A204.1 (cell line): ENCODE measurements at regions not wholly inside any gene's neighbourhood (a gene's known extent, or its start where the extent isn't known, plus 50 kb on each side); places are given as distances from the start of the nearest gene placed in this dataset.

Experiments
- FAIRE-seq: peaks from 2 replicates; lab custom pipeline; 2012; peaks lifted over from hg19 to GRCh38; lab: Jason Lieb, UNC

DNA sequence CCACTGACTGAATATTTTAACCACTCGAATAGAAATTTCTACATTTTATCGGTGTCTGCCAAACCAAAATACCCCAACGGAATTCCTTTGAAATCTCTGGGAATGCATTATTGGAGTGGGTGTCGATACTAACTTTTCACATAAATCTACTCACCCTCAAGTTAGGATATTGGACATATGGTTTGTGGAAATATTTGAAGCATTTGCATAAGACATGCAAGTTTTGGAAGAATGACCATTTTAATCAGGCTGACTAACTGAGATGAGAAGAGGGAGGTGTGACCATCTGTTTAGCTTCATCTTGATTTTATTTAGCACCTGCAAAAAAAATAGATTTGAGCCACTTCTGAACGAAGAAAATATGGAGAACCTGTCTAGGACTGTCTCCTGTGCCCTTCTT is 61.2 kb downstream of the KLF6 start:
- FAIRE-seq: no peak

DNA sequence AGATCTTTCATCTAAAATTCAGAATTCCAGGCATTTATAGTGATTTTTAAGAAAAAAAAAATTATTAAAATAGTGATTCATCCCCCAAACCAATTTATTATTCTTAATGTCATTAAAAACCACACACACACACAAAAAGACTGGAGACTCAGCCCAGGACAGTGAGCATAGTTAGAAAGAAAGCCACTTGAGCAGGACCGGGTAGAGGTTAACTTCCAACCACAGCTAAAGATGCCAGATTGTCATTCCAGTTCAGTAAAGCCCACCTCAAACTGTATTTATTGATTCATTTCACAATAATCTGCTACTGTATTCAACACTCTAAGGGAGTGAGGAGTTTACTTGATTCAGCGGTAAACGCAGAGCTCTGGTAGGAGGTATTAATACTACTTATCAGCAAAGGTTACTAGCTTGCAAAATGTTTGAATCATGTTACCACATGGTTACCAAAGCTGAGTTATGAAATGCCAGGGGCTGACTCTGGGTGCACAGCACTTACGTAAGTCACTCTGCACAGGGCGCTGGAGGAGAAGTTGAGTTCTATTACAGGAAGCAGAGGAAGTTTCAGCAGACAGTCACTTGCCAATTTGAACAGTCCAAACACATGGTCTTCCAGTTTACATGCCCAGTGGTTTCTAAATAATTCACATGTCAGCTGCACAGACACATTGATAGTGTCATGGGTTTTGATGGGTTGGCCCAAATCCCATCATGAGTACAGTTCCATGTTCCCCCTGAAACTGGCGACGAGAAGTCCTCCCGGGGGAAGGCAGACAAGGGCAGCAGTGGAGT is 64.6 kb downstream of the KLF6 start:
- FAIRE-seq: no peak

DNA sequence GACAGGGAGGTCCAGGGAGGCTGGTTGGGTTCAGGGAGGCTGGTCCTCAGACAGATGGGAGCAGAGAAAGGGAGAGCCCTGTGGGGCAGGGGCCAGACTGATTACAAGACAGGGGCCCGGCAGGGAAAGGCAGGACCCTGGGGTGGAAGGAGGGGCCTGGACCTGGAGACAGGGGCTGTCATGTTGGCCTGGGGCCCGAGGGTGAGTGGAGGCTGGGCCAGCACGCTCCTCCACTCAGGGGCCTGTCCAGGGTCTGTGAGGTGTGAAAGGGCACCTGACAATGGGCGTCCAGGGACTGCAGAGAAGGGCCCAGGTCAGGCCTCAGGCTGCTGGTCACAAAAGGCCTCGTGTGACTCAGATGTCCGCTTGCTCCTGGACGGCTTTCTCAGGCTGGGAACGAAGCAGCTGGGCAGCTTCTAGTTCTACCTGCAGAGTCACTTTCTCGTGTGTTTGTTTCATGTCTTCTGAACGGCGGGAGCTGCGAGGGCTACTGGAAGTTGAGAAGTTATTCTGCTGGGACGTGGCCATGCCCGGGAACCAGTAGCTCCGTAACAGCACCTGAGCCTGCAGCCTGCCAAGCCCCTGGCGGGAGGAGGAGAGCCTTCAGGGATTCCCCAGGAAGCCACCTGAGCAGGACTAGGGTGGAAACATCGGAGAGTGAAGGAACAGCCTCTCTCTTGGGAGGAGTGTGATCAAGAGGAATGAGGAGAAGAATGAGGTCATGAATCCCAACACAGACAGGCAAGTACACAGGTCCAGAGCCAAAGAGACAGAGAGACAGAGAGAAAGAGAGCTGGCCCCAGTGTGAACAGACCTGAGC is 65.8 kb downstream of the KLF6 start:
- FAIRE-seq: no peak

DNA sequence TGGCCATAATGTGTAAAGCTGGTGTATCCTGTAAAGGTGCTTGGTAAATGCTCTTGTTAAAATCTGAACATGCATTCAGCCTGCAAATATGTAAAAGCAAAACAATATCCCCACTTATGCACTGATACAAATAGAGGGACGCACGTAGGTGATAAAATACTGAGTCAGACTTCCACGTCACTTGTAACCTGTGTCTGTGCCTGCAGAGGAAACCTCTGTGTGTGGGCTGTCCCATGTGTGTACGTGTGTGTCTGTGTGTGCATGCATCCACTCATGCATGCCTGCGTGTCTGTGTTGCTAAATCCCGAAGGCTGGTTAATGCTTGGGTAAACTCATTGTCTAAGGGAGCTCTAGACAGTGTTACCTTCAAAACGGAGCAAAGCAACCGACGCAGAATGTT is 68.9 kb downstream of the KLF6 start:
- FAIRE-seq: no peak

DNA sequence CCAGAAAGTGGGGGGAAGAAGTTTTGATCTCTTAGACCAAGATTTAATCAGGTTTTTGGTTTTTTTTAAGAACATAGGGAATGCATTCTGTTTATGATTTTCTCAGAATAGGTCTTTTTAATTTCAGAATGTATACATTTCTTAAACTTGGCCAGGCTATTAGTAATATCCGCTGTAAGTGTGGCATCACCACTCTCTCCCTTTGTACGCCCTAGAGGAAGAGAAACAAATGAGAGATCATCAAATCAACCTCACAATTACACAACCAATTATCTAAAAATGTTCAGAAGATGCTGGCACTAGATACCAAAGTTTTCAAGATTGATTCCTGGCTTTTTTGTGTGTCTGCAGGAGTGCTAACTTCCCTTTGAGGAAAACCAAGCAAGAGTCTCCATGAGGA is 70.0 kb downstream of the KLF6 start:
- FAIRE-seq: no peak

DNA sequence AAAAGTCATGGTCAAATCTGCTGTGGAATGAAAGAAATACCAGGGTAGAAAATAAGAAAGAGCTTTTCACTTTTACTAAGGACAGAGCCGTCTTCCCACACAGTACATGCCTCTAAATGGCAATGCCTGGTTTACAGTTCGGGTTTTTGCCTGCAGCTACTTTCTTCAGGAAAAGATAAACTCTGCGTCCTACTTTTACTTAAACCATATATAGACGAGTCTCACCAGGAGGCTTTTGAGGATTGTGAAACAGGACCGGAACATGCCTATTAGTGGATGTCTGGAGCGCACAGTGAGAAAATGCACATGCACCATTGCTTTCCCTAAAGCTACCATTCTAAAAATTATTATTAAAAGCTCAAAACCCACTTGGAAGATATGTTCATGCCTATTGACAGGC is 70.5 kb downstream of the KLF6 start:
- FAIRE-seq: no peak

DNA sequence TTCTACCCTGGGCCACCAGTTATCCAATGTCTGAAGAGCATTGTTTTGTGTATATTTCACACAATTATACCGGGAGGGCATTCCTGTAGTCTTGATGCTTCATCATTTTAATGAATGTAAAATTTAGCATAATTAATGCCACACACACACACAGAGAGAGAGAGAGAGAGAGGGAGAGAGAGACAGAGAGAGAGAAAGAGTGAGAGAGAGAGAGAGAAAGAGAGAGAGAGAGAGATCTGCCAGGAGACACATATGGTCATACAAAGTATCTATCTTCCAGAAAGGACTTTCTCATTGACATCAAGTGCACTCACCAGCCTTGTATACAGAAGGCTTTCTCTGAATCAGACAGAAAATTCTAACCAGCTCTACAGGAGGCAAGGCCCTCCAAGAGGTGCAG is 72.3 kb downstream of the KLF6 start:
- no peak for FAIRE-seq

DNA sequence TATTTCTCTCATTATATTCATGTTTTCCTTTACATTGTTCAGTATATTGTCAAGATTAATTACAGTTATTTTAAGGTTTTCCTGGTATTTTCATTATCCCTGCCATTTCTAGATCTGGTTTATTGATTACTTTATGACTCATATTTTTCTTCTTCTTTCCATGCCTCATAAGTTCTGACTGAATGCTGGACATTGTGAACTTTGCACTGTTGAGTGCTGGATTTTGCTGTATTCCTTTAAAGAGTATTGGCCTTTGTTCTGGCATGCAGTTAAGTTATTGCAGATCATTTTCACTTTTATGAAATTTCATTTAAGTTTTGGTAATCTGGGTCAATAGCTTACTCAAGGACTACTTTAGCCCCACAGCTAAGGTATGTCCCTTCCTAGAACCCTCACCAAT is 73.1 kb downstream of the KLF6 start:
- no peak for FAIRE-seq

DNA sequence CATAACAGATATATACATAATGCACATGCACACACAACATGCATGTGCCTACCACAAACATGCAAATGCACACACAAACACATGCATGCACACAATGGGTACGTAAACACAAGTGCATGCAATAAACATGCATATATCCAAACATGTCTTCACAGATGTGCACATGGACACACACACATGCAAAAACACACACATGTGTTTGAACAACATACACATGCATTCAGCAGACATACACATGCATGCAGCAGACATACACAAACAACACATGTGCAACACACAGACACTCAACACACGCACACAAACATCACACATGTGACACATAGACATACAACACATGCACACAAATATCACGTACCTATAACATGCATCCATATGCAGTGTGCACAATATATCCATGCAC is 74.2 kb downstream of the KLF6 start:
- FAIRE-seq: no peak

DNA sequence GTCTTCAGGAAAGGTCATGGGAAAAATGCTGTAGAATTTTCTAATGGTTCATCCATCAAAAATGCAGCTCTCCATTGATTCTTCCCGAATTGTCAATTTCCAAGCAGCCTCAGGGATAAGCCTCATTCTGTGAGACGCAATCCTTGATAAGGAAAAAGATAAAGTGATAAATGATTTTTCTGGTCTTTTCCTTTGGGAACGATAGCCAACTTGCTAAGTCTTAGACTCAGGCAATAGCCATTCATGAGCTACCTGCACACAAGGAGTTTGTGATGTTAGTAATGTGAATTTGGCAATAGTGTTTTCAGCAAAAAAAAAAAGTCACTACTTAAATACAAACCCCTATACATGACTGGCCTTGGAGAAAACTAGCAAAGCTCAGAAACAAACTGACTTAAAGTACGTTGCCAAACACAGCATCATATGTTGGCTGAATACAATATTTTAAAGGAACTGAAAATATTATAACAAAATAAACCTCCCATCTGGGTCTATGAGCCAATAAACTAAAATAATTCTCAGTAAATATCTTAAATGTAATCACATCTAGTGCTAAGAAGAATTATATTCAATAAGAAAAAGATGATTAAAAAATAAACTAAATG is 75.5 kb downstream of the KLF6 start:
- no peak for FAIRE-seq

DNA sequence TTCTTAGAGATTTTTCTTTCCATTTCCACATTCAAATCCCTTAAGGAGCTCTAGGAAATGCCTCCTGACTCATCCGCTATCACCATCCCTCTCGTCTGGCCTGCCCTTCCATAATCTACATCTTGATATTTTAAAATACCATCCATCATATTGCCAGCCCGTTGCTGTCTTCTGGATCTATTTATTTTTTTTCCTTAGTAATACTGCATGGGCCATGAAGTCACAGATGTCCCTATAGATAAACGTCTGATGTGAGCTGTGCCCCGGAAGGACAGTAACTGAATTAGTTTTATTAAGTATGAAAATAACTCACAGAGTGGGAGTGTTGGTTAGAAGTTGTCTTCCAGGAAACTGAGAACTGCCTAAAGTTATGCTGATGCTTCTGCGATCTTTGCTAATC is 76.2 kb downstream of the KLF6 start:
- no peak for FAIRE-seq

DNA sequence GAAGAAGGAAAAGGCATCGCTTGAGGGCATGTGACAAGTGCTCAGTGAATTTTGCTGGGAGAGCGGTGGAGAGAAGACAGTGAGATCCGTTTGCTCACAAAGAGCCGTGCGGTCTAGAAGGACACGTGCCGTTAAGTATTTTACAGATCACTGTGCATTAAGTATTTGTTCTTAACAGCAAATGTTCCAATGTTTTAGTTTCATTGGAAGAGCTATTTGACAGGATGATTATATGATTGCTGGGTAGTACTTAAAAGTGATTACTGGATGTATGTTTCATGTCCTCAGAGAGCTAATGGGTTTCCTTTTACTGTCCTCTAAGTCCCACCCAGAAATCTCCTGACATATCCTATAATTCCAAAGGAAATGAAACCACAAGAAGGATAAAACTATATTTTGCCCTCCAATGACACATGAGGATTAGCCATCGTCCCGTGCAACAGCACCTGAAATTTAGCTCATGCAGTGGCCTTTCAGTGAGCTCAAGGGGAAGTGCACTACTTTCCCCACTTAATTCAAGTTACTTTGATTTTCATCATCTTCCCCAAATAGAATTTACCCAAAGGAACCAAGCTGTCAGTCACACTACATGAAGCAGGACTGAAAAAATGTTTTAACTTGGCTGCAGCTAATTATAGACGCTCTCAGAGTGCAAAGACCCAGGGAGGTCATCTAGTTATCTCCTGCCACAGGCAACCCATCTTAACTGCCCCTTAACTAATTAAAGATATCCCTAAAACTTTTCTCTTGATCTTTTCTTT is 80.3 kb downstream of the KLF6 start:
- no peak for FAIRE-seq

DNA sequence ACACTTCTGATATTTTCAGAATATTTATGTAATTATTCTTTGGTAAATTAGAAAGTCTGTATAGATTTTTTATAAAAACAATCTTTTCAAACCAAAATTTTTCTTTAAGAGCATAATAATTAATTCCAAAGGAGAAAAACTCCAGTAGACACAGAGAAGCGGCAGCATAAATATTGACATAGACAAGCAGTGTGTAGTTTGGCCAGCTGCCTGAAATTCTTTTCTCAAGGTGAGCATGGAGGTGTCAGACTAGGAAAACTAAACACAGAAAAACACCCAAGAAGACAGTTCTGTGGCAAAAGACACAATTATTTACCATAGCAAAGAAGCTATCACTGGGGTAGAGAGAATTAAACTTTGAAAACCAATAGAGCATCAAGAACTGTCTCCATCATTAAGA is 82.4 kb downstream of the KLF6 start:
- no peak for FAIRE-seq

DNA sequence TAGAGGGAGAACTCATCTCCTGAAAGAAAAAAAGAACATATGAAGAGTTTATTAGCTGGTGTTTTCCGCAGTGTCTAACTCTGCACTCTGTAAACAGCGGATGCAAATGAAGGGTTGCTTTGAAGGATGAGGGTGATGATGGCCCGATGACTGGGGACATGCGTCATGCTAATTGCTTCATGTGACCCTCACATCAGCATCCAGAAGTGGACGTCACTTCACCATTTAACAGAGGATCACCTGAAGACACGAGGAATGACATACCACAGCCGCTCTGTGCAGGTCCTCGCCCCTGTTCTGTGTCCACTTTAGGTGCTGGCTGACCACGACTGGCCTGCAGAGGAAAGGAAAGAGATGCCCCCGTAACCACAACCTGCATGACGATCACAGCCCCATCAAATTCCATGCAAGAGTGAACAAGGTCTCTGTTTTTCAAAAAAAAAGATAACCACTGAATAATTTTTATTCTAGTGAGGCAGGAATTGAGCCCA is 82.9 kb downstream of the KLF6 start:
- FAIRE-seq: no peak

DNA sequence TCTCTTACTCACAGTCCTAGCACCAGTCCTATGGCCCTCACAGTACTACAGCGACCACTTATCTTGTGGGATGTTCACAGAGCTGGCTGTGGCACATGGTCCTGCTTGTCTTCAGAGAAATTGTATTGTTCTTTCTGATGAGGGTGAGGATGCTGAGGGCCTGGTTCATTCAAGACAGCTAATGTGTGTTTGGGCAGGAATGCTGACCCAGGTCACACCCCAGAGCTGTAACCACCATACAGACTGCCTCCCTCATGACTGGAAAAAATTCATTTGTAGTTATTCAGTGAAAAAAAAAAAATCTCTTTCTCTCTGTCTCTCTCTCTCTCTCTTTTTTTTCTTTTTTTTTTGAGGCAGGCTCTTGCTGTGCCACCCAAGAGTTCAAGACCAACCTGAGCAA is 83.5 kb downstream of the KLF6 start:
- no peak for FAIRE-seq

DNA sequence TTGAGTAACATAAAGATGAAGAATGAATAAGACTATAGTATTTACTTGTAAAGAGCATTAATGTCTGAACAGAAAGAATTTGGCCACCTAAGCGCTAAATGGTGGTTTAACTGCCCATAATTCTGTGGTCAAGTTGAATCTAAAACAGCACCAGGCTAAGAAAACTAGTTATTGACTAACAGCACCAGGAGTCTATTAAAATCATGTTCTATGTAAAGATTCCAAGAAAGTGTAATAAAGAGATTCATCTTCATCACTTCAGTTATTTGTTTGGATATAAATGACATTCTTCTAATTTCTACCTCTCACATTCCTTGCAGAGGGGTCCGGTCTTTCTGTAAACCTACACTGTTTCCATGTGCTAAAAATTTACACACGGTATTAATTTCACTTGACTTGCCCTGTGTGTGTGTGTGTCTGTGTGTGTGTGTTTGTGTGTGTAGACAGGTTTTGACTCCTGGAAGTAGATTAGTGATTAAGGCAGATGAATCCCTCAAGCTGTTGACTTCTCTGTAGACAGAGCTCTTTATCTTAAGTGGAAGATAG is 84.4 kb downstream of the KLF6 start:
- FAIRE-seq: no peak

DNA sequence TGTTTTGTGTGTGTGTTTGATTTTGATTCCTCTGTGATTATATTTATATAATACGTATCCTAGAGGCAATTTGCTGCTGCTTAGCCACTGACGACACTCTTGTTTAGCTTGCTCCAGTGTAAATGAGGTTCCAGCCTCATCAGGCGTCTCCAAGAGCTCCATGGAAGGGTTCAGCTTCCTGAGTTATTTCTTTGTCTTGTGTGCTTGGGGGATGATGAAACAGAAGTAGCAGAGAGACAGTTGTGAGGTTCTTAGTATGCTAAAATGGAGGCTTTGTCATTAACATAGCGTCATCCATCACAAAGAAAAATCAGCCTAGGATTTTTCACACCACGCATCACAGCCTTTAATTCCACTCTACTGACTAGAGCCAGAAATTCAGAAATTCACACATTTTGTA is 85.1 kb downstream of the KLF6 start:
- FAIRE-seq: no peak

DNA sequence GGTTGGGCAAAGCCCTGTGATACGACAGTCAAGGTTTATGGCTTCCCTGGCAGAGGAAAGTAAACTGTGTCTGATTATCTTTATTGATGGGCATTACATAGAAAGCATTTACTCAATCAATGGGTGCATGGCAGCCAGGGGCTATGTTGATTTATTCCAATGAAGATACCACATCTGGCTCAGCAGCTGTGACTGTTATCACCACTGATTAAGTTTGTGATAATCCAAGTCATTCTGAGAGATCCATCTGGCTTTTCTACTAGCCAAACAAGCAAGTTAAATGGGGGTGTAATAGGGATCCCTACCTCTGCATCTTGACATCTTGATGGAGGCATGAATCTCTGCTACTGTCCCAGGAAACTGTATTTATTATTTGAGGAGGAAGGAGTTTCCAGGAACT is 86.7 kb downstream of the KLF6 start:
- no peak for FAIRE-seq

DNA sequence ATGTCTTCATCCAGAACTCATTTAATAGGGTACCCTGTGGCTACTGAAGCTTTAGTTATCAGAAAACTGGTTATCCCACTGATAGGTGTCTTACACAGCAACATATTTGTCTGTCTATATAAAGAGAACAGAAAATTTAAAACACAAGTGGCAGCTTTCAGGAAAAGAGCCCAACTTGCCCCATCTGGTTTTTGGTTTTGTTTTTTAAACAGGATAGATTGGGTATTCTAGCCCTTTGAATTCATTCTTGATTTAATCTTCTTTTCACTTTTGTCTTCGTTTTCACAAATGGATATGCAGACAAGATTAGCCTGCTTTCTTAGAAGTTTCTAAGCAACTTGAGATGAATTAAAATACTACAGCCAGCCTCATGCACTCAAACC is 91.3 kb downstream of the KLF6 start:
- no peak for FAIRE-seq

DNA sequence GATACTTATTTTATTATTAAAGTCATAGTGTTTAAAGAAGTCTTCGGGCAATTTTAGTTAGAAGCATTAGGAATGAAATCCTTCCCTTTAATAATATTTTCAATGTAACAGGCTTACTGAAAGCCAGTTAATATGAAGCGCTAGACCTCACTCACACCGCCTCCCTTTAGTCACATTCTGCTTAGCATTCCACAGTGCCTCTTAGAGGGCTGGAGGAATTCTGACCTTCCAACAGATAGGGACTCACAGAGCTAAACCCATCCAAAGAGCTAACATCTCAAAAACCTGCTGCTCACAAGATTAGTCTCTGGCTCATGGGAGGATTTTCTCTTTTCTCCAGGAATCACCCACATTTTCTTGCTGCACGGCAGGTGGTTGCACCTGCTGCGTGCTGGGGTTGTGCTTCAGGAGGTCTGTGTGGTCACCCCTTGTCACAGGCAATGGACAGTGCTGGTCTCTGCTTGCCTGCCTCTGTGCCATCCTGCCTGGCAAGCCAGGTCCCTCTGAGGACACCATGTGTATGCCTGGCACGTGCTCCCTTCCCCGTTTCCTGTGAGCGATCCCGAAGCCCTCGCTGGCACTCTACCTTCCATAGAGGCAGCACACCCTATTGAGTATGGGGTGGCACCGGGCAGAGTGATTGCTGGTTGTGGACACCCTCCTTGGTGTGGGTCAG is 91.8 kb downstream of the KLF6 start:
- no peak for FAIRE-seq

DNA sequence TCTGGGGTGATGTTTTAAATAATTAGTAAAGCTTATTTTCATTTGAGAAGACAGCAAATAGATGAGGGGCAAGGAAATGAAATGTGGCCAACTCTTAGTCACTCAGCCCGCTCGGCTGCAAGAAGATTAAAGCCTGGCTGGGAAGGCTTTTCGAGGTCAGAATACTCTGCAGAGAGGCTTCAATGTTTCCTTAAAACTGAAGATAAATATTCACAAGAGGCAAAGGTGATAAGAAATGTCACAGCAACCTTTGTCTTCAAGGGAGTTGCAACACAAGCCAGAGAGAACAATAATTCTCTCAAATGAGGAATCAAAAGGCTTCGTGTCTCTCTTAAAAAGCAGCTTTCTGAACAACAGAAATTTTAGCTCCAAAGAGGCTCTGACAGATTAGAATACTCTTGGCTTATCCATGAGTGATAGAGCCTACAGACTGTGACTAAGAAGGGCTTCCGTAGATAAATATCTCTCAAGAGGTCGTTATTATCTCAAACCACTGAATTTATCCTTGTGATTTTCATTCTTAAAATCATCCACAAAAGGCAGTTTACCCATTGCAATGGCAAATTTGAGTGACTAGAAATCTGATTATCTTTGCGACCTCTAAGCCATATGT is 92.5 kb downstream of the KLF6 start:
- no peak for FAIRE-seq
